Peyer's patch (tissue), 4 donors: ENCODE measurements at regions not wholly inside any gene's neighbourhood (a gene's known extent, or its start where the extent isn't known, plus 50 kb on each side); places are given as distances from the start of the nearest gene placed in this dataset.

ENCODE experiments used
- DNase-seq, 3 donors: peaks; one replicate each; pipeline ENCODE4 v3.0.0-alpha.2; 2017 to 2019
- H3K27ac ChIP-seq, 4 donors: fragments of 200-600 bp; sonication (generic); one replicate each; pipeline ENCODE4 v1.5.1; 2016 to 2019
- H3K27me3 ChIP-seq, 2 donors: fragments of 200-600 bp; sonication (generic); one replicate each; pipeline ENCODE4 v1.5.1; 2019
- H3K36me3 ChIP-seq, 3 donors: fragments of 200-600 bp; sonication (generic); one replicate each; pipeline ENCODE4 v1.5.1; 2016 to 2019
- H3K4me1 ChIP-seq, 4 donors: fragments of 200-600 bp; sonication (generic); one replicate each; pipeline ENCODE4 v1.5.1; 2016 to 2019
- H3K4me3 ChIP-seq, 4 donors: fragments of 200-600 bp; sonication (generic); 1 replicate in 3 of 4; 2 replicates in 1 of 4; pipeline ENCODE4 v1.5.1; 2016 to 2019; ENCODE audit warnings: mild to moderate bottlenecking in 1 of 4
- H3K9me3 ChIP-seq, 4 donors: fragments of 200-600 bp; sonication (generic); one replicate each; pipeline ENCODE4 v1.5.1; 2016 to 2019; ENCODE audit warnings: mild to moderate bottlenecking in 1 of 4
- CTCF ChIP-seq, 6 experiments: fragments of 450-650 bp in 4 of 6; fragments of 200-600 bp in 2 of 6; sonication (generic) in 1 of 6; IDR thresholded peaks; one replicate each; pipeline ENCODE4 v1.5.1; 2017 to 2019; ENCODE audit warnings: antibody characterized with exemption in 6 of 6, mild to moderate bottlenecking in 3 of 6, moderate library complexity in 1 of 6
- POLR2A ChIP-seq, 2 donors: fragments of 450-650 bp; IDR thresholded peaks; one replicate each; pipeline ENCODE4 v1.5.1; 2017; ENCODE audit warnings: antibody characterized with exemption in 2 of 2, mild to moderate bottlenecking in 2 of 2, moderate library complexity in 2 of 2

DNA sequence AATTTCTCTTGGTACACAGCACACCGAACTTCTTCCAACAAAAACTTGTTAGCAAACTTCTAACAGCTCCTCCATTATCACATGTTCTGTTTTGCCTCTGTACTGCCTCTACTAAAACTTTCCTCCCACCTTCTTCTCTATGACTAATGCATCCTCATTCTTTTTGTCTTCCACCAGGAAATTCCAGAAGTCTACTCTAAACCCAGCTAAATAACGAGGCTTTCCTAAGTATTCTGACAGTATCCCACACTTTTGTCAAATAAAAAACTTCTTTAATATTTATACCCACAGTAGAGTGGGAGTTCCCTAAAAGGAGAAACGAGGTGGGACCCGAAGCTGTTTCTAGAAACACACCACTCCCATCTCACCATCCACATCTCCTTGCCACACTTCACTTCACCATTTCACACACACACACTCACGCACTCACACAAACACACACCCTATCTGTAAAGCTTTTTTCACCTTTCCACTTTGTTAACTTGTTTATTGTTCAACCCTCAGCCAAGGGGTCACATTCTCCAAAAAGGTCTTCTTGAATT is 280.3 kb downstream of the ARAP2 start:
- no peaks in the 10 kb centered on the region for H3K36me3 ChIP-seq
- no peak overlapping the region for H3K4me3 ChIP-seq
- no peaks in the 10 kb centered on the region for H3K9me3 ChIP-seq
- no peak overlapping the region for H3K27ac ChIP-seq
- DNase-seq = no peak
- no peaks in the 10 kb centered on the region for H3K4me1 ChIP-seq
- TF ChIP-seq POLR2A (IDR thresholded peaks at IDR 0.05) = no peak
- TF ChIP-seq CTCF (IDR thresholded peaks at IDR 0.05) = no peak
- no peaks in the 10 kb centered on the region for H3K27me3 ChIP-seq

- H3K36me3 ChIP-seq = no peaks in the 10 kb centered on the region
Observed at GRCh38 chr4:35965300-35965699, 279.0 kb downstream of the ARAP2 start.

GRCh38 chr4:35966566-35966965 is 277.7 kb downstream of the ARAP2 start:
- H3K9me3 ChIP-seq = no peaks in the 10 kb centered on the region
- no peak overlapping the region for H3K4me3 ChIP-seq
- no peak for DNase-seq
- TF ChIP-seq CTCF (IDR thresholded peaks at IDR 0.05) (no peak), POLR2A (IDR thresholded peaks at IDR 0.05) (no peak)
- no peak overlapping the region for H3K27ac ChIP-seq
- H3K4me1 ChIP-seq = no peaks in the 10 kb centered on the region
- H3K27me3 ChIP-seq = no peaks in the 10 kb centered on the region
- H3K36me3 ChIP-seq = no peaks in the 10 kb centered on the region

More at GRCh38 chr4:35965300-35965699, 279.0 kb downstream of the ARAP2 start:
- Histone ChIP-seq H3K4me3 (no peak overlapping the region), H3K4me1 (no peaks in the 10 kb centered on the region), H3K9me3 (no peaks in the 10 kb centered on the region), H3K27me3 (no peaks in the 10 kb centered on the region), H3K27ac (no peak overlapping the region)
- no peak for DNase-seq
- TF ChIP-seq POLR2A (IDR thresholded peaks at IDR 0.05) (no peak), CTCF (IDR thresholded peaks at IDR 0.05) (no peak)

GRCh38 chr4:35970366-35970960 is 273.9 kb downstream of the ARAP2 start:
- no peak overlapping the region for H3K27ac ChIP-seq
- no peak for TF ChIP-seq CTCF (IDR thresholded peaks at IDR 0.05)
- no peak for TF ChIP-seq POLR2A (IDR thresholded peaks at IDR 0.05)
- no peaks in the 10 kb centered on the region for H3K9me3 ChIP-seq

DNA sequence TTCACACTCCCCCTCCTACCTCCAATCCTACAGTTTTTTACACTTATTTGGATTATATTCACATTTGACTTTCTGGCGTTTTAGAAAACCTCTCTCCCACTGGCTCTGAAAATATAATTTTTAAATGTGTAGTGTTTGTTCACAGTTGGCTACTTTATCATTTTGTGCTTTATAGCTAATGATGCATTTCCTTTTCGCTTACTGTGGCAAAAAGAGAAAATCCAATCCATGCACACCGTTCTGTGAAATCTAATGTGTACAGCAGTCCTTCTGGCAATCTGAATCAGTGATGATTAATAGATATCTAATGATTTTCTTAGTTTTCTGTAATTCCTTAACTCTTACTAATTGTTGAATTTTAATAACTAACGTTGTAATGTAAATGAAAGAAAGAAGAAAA is 271.5 kb downstream of the ARAP2 start:
- H3K4me1 ChIP-seq = no peaks in the 10 kb centered on the region
- H3K36me3 ChIP-seq = no peaks in the 10 kb centered on the region
- H3K27me3 ChIP-seq = no peaks in the 10 kb centered on the region
- TF ChIP-seq POLR2A (IDR thresholded peaks at IDR 0.05) = no peak
- TF ChIP-seq CTCF (IDR thresholded peaks at IDR 0.05) = no peak
- H3K4me3 ChIP-seq = no peak overlapping the region
- no peak for DNase-seq
- H3K9me3 ChIP-seq = no peaks in the 10 kb centered on the region
- H3K27ac ChIP-seq = no peak overlapping the region

More at GRCh38 chr4:35970366-35970960, 273.9 kb downstream of the ARAP2 start:
- Histone ChIP-seq H3K4me1 (no peaks in the 10 kb centered on the region), H3K36me3 (no peaks in the 10 kb centered on the region), H3K27me3 (no peaks in the 10 kb centered on the region), H3K4me3 (no peak overlapping the region)
- no peak for DNase-seq
